Mesenchymal stem cell (in vitro differentiated cells and primary cell): ENCODE measurements at regions not wholly inside any gene's neighbourhood (a gene's known extent, or its start where the extent isn't known, plus 50 kb on each side); places are given as distances from the start of the nearest gene placed in this dataset.

Experiments used
- DNase-seq: peaks from one replicate; pipeline ENCODE4 v3.0.0-alpha.2; 2013
- H2AFZ ChIP-seq: one replicate; pipeline ENCODE4 v1.6.1; 2013; ENCODE audit warnings: low read depth, mild to moderate bottlenecking, control low read depth, inconsistent platforms, low read length, moderate library complexity
- H2AK5ac ChIP-seq: 2 replicates; pipeline ENCODE4 v1.6.1; 2013; ENCODE audit warnings: low read length, moderate library complexity, mild to moderate bottlenecking, inconsistent platforms; ENCODE audit not compliant: severe bottlenecking
- H2BK120ac ChIP-seq: one replicate; pipeline ENCODE4 v1.6.1; 2013; ENCODE audit warnings: low read depth, mild to moderate bottlenecking, inconsistent platforms, low read length, moderate library complexity
- H2BK12ac ChIP-seq, 2 experiments: one replicate each; pipeline ENCODE4 v1.6.1; 2013; ENCODE audit warnings: inconsistent platforms in 2 of 2, low read length in 2 of 2, mild to moderate bottlenecking in 2 of 2, moderate library complexity in 2 of 2, control low read depth in 1 of 2
- H2BK15ac ChIP-seq: one replicate; pipeline ENCODE4 v1.6.1; 2013; ENCODE audit warnings: mild to moderate bottlenecking, low read depth, inconsistent platforms; ENCODE audit not compliant: poor library complexity, severe bottlenecking
- H2BK5ac ChIP-seq: 2 replicates; pipeline ENCODE4 v1.6.1; 2013; ENCODE audit warnings: low read depth, mild to moderate bottlenecking, low read length, control low read depth, inconsistent platforms; ENCODE audit not compliant: poor library complexity, severe bottlenecking
- H3K14ac ChIP-seq, 2 experiments: one replicate each; pipeline ENCODE4 v1.6.1; 2013; ENCODE audit warnings: inconsistent platforms in 2 of 2, low read length in 2 of 2, control low read depth in 1 of 2, mild to moderate bottlenecking in 1 of 2, moderate library complexity in 1 of 2
- H3K18ac ChIP-seq, 2 experiments: one replicate each; pipeline ENCODE4 v1.6.1; 2013; ENCODE audit warnings: inconsistent platforms in 2 of 2, low read length in 2 of 2, control low read depth in 1 of 2, low read depth in 1 of 2, mild to moderate bottlenecking in 1 of 2
- H3K23ac ChIP-seq, 2 experiments: one replicate each; pipeline ENCODE4 v1.6.1; 2013; ENCODE audit warnings: inconsistent platforms in 2 of 2, low read length in 2 of 2, mild to moderate bottlenecking in 2 of 2, moderate library complexity in 2 of 2, control low read depth in 1 of 2
- H3K27ac ChIP-seq: 2 replicates; pipeline ENCODE4 v1.5.1; 2013; ENCODE audit warnings: mild to moderate bottlenecking, moderate library complexity, low read length, control low read depth, inconsistent platforms; ENCODE audit not compliant: poor library complexity, severe bottlenecking
- H3K27me3 ChIP-seq, 2 experiments: 2 replicates each; pipeline versions ENCODE4 v1.6.1 to v1.7.0; 2013; ENCODE audit warnings: low read length in 2 of 2, mild to moderate bottlenecking in 2 of 2, moderate library complexity in 2 of 2, control low read depth in 1 of 2, inconsistent platforms in 1 of 2; ENCODE audit not compliant: control insufficient read depth in 1 of 2, insufficient read depth in 1 of 2
- H3K36me3 ChIP-seq, 2 experiments: 2 replicates each; pipeline versions ENCODE4 v1.6.1 to v1.7.0; 2013; ENCODE audit warnings: low read length in 2 of 2, control low read depth in 1 of 2, inconsistent platforms in 1 of 2, low read depth in 1 of 2, mild to moderate bottlenecking in 1 of 2; ENCODE audit not compliant: insufficient read depth in 2 of 2, control insufficient read depth in 1 of 2
- H3K4ac ChIP-seq, 2 experiments: one replicate each; pipeline ENCODE4 v1.6.1; 2013; ENCODE audit warnings: inconsistent platforms in 2 of 2, low read length in 2 of 2, mild to moderate bottlenecking in 2 of 2, moderate library complexity in 2 of 2, control low read depth in 1 of 2, low read depth in 1 of 2
- H3K4me1 ChIP-seq: 2 replicates; pipeline ENCODE4 v1.6.1; 2013; ENCODE audit warnings: low read depth, low read length, control low read depth; ENCODE audit not compliant: control insufficient read depth, insufficient read depth
- H3K4me2 ChIP-seq: 2 replicates; pipeline ENCODE4 v1.6.1; 2013; ENCODE audit warnings: low read length, mild to moderate bottlenecking, inconsistent platforms; ENCODE audit not compliant: poor library complexity, severe bottlenecking
- H3K4me3 ChIP-seq, 2 experiments: 2 replicates each; pipeline versions ENCODE4 v1.5.1 to v1.7.0; 2013; ENCODE audit warnings: low read length in 2 of 2, mild to moderate bottlenecking in 2 of 2, control low read depth in 1 of 2, low read depth in 1 of 2; ENCODE audit not compliant: insufficient read depth in 1 of 2
- H3K79me1 ChIP-seq: replicated peaks from 2 replicates; pipeline ENCODE4 v1.6.1; 2013; ENCODE audit warnings: mild to moderate bottlenecking, control low read depth, low read length, inconsistent platforms; ENCODE audit not compliant: poor library complexity, severe bottlenecking
- H3K9ac ChIP-seq: 2 replicates; pipeline ENCODE4 v1.7.0; 2013; ENCODE audit warnings: mild to moderate bottlenecking, low read length, moderate library complexity
- H3K9me3 ChIP-seq: 2 replicates; pipeline ENCODE4 v1.7.0; 2013; ENCODE audit warnings: mild to moderate bottlenecking, low read length; ENCODE audit not compliant: control insufficient read depth
- H4K8ac ChIP-seq: one replicate; pipeline ENCODE4 v1.6.1; 2013; ENCODE audit warnings: inconsistent platforms, mild to moderate bottlenecking, low read length, moderate library complexity
- H4K91ac ChIP-seq: one replicate; pipeline ENCODE4 v1.6.1; 2013; ENCODE audit warnings: mild to moderate bottlenecking, low read length, inconsistent platforms
- WGBS: methylation state at CpG from one replicate; pipeline ENCODE4 v1.1.7; 2013; ENCODE audit warnings: mixed read lengths; 5-methylcytosine and 5-hydroxymethylcytosine counted together

- Histone ChIP-seq H3K79me1 (no peaks in the 10 kb centered on the region), H2AFZ (no peak overlapping the region), H3K4me2 (no peak overlapping the region), H2BK5ac (no peak overlapping the region), H3K14ac (no peak overlapping the region), H3K36me3 (no peaks in the 10 kb centered on the region), H3K4ac (no peak overlapping the region), H2BK12ac (no peak overlapping the region), H3K18ac (no peak overlapping the region), H3K4me1 (no peaks in the 10 kb centered on the region), H3K9ac (no peak overlapping the region), H4K8ac (no peak overlapping the region), H3K9me3 (peaks cover 6% of the 10 kb centered on the region), H2BK120ac (no peak overlapping the region), H2BK15ac (no peak overlapping the region), H3K27ac (no peak overlapping the region), H2AK5ac (no peak overlapping the region), H4K91ac (no peak overlapping the region), H3K4me3 (no peak overlapping the region), H3K23ac (no peak overlapping the region), H3K27me3 (no peaks in the 10 kb centered on the region)
- WGBS = 71% methylated on average over 6 of the region's 6 CpGs
- DNase-seq = no peak
Measured at GRCh38 chr16:17925761-17926160, 410.8 kb downstream of the NPIPA8 start.

GRCh38 chr16:17921357-17921978, 415.1 kb downstream of the NPIPA8 start:
- no peaks in the 10 kb centered on the region for H3K36me3 ChIP-seq
- H3K4me3 ChIP-seq = no peak overlapping the region
- H3K4ac ChIP-seq = no peak overlapping the region
- no peak overlapping the region for H4K91ac ChIP-seq
- H3K9ac ChIP-seq = no peak overlapping the region
- H2AK5ac ChIP-seq = no peak overlapping the region
- no peak overlapping the region for H3K14ac ChIP-seq
- peaks cover 25% of the 10 kb centered on the region for H3K9me3 ChIP-seq
- H3K79me1 ChIP-seq = no peaks in the 10 kb centered on the region
- no peak overlapping the region for H3K27ac ChIP-seq
- H3K18ac ChIP-seq = no peak overlapping the region
- H3K4me1 ChIP-seq = no peaks in the 10 kb centered on the region
- H2AFZ ChIP-seq = no peak overlapping the region
- H2BK120ac ChIP-seq = no peak overlapping the region
- no peak overlapping the region for H2BK12ac ChIP-seq
- no peak overlapping the region for H3K23ac ChIP-seq
- no peak overlapping the region for H2BK15ac ChIP-seq
- H3K4me2 ChIP-seq = no peak overlapping the region
- WGBS = 38% methylated on average over 2 of the region's 2 CpGs
- H4K8ac ChIP-seq = no peak overlapping the region
- no peak overlapping the region for H2BK5ac ChIP-seq
- H3K27me3 ChIP-seq = no peaks in the 10 kb centered on the region
- no peak for DNase-seq

- Histone ChIP-seq H2BK5ac (no peak overlapping the region), H3K9me3 (peaks cover 43% of the 10 kb centered on the region), H3K36me3 (no peaks in the 10 kb centered on the region), H2BK120ac (no peak overlapping the region), H3K4ac (no peak overlapping the region), H3K27me3 (no peaks in the 10 kb centered on the region), H3K23ac (no peak overlapping the region), H2BK12ac (no peak overlapping the region), H3K27ac (no peak overlapping the region), H2AFZ (no peak overlapping the region), H3K14ac (no peak overlapping the region), H3K4me2 (no peak overlapping the region), H4K91ac (no peak overlapping the region), H4K8ac (no peak overlapping the region), H3K79me1 (no peaks in the 10 kb centered on the region), H3K18ac (no peak overlapping the region), H2BK15ac (no peak overlapping the region), H3K4me1 (no peaks in the 10 kb centered on the region), H2AK5ac (no peak overlapping the region), H3K9ac (no peak overlapping the region), H3K4me3 (no peak overlapping the region)
- 56% methylated on average over 1 of the region's 3 CpGs for WGBS
- no peak for DNase-seq
Measured at GRCh38 chr16:17917316-17918019, 419.1 kb downstream of the NPIPA8 start.

- H3K27me3 ChIP-seq = no peaks in the 10 kb centered on the region
- no peak overlapping the region for H3K4me2 ChIP-seq
- H3K4ac ChIP-seq = no peak overlapping the region
- H4K91ac ChIP-seq = no peak overlapping the region
- no peak overlapping the region for H4K8ac ChIP-seq
- H2BK5ac ChIP-seq = no peak overlapping the region
- H2AK5ac ChIP-seq = no peak overlapping the region
- no peak overlapping the region for H2AFZ ChIP-seq
- H3K4me1 ChIP-seq = no peaks in the 10 kb centered on the region
- no peak for DNase-seq
- no peak overlapping the region for H3K18ac ChIP-seq
- WGBS = 63% methylated on average over 5 of the region's 5 CpGs
- H2BK120ac ChIP-seq = no peak overlapping the region
- no peak overlapping the region for H3K14ac ChIP-seq
- no peak overlapping the region for H3K23ac ChIP-seq
- no peaks in the 10 kb centered on the region for H3K36me3 ChIP-seq
- H2BK15ac ChIP-seq = no peak overlapping the region
- H3K9ac ChIP-seq = no peak overlapping the region
- no peaks in the 10 kb centered on the region for H3K79me1 ChIP-seq
- peaks cover 37% of the 10 kb centered on the region for H3K9me3 ChIP-seq
- no peak overlapping the region for H3K4me3 ChIP-seq
- H3K27ac ChIP-seq = no peak overlapping the region
- no peak overlapping the region for H2BK12ac ChIP-seq
Measured at GRCh38 chr16:17915791-17916190, 420.7 kb downstream of the NPIPA8 start.
